Progenitor cell of endocrine pancreas (in vitro differentiated cells): ENCODE measurements at regions not wholly inside any gene's neighbourhood (a gene's known extent, or its start where the extent isn't known, plus 50 kb on each side); places are given as distances from the start of the nearest gene placed in this dataset.

Experiments used
- DNase-seq: peaks from one replicate; pipeline ENCODE4 v3.0.0; 2021; ENCODE audit warnings: low spot score; ENCODE audit not compliant: unreplicated experiment
- H3K27ac Mint-ChIP-seq: 2 replicates; pipeline ENCODE4 v1.8.0; 2021; ENCODE audit warnings: mild to moderate bottlenecking, moderate library complexity, mixed read lengths
- H3K27me3 Mint-ChIP-seq: 2 replicates; pipeline ENCODE4 v1.8.0; 2021; ENCODE audit warnings: mixed read lengths
- H3K36me3 Mint-ChIP-seq: 2 replicates; pipeline ENCODE4 v1.8.0; 2022; ENCODE audit warnings: mixed read lengths; ENCODE audit not compliant: insufficient read depth
- H3K4me1 Mint-ChIP-seq: 2 replicates; pipeline ENCODE4 v1.8.0; 2021; ENCODE audit warnings: low read depth, mixed read lengths
- H3K4me3 Mint-ChIP-seq: 2 replicates; pipeline ENCODE4 v1.8.0; 2021; ENCODE audit warnings: low read depth, mild to moderate bottlenecking, moderate library complexity, mixed read lengths
- H3K9me3 Mint-ChIP-seq: 2 replicates; pipeline ENCODE4 v1.8.0; 2021; ENCODE audit warnings: low read depth, mixed read lengths
- CTCF ChIP-seq: fragments of 200-600 bp; sonication (generic); IDR thresholded peaks from one replicate; pipeline ENCODE4 v1.5.0; 2021; ENCODE audit warnings: antibody characterized with exemption, mild to moderate bottlenecking; ENCODE audit not compliant: unreplicated experiment

GRCh38 chr4:8737601-8738279, 133.9 kb downstream of the HMX1 start:
- DNase-seq, result no peak
- Mint-ChIP-seq H3K9me3 (peaks cover 11% of the 10 kb centered on the region), H3K27ac (no peak overlapping the region), H3K27me3 (peaks cover 6% of the 10 kb centered on the region), H3K36me3 (no peaks in the 10 kb centered on the region), H3K4me1 (no peaks in the 10 kb centered on the region), H3K4me3 (no peak overlapping the region)
- TF ChIP-seq CTCF, result no peak

- no peak for TF ChIP-seq CTCF
- Mint-ChIP-seq H3K4me1 (no peaks in the 10 kb centered on the region), H3K27ac (no peak overlapping the region), H3K36me3 (no peaks in the 10 kb centered on the region), H3K9me3 (peaks cover 10% of the 10 kb centered on the region), H3K27me3 (peaks cover 5% of the 10 kb centered on the region), H3K4me3 (no peak overlapping the region)
- no peak for DNase-seq
Measured at GRCh38 chr4:8737075-8737474, 134.6 kb downstream of the HMX1 start.

GRCh38 chr4:8736090-8736825, 135.4 kb downstream of the HMX1 start:
- H3K4me3 Mint-ChIP-seq, result no peak overlapping the region
- H3K27me3 Mint-ChIP-seq, result peaks cover 5% of the 10 kb centered on the region
- TF ChIP-seq CTCF, result no peak

GRCh38 chr4:8735236-8736089, 136.2 kb downstream of the HMX1 start:
- Mint-ChIP-seq H3K27ac (no peak overlapping the region), H3K4me3 (no peak overlapping the region), H3K36me3 (no peaks in the 10 kb centered on the region), H3K4me1 (no peaks in the 10 kb centered on the region), H3K27me3 (peaks cover 5% of the 10 kb centered on the region), H3K9me3 (peaks cover 10% of the 10 kb centered on the region)
- no peak for TF ChIP-seq CTCF
- DNase-seq, result no peak

More at GRCh38 chr4:8736090-8736825, 135.4 kb downstream of the HMX1 start:
- H3K36me3 Mint-ChIP-seq, result no peaks in the 10 kb centered on the region
- H3K9me3 Mint-ChIP-seq, result peaks cover 10% of the 10 kb centered on the region
- H3K4me1 Mint-ChIP-seq, result no peaks in the 10 kb centered on the region
- DNase-seq, result no peak
- H3K27ac Mint-ChIP-seq, result no peak overlapping the region

GRCh38 chr4:8732681-8733243, 138.9 kb downstream of the HMX1 start:
- H3K4me3 Mint-ChIP-seq, result no peak overlapping the region
- TF ChIP-seq CTCF, result no peak
- no peaks in the 10 kb centered on the region for H3K4me1 Mint-ChIP-seq
- no peak overlapping the region for H3K27ac Mint-ChIP-seq
- H3K9me3 Mint-ChIP-seq, result peaks cover 10% of the 10 kb centered on the region
- peaks cover 3% of the 10 kb centered on the region for H3K27me3 Mint-ChIP-seq
- DNase-seq, result no peak
- no peaks in the 10 kb centered on the region for H3K36me3 Mint-ChIP-seq
